H9 (cell line): ENCODE measurements at regions not wholly inside any gene's neighbourhood (a gene's known extent, or its start where the extent isn't known, plus 50 kb on each side); places are given as distances from the start of the nearest gene placed in this dataset.

Experiments
- DNase-seq: peaks from one replicate; pipeline ENCODE4 v3.0.0-alpha.2; 2017
- H2AFZ ChIP-seq: one replicate; pipeline ENCODE4 v1.6.1; 2013; ENCODE audit warnings: mild to moderate bottlenecking, low read length, control low read depth, moderate library complexity
- H2AK5ac ChIP-seq: 2 replicates; pipeline ENCODE4 v1.6.1; 2013; ENCODE audit warnings: low read length, control low read depth, mixed read lengths; ENCODE audit not compliant: insufficient read length
- H2BK120ac ChIP-seq: one replicate; pipeline ENCODE4 v1.6.1; 2013; ENCODE audit warnings: low read depth, mild to moderate bottlenecking, low read length, control low read depth, inconsistent platforms; ENCODE audit not compliant: poor library complexity, severe bottlenecking
- H2BK12ac ChIP-seq: 2 replicates; pipeline ENCODE4 v1.6.1; 2013; ENCODE audit warnings: low read length, control low read depth, mixed read lengths, low read depth; ENCODE audit not compliant: insufficient read length
- H2BK15ac ChIP-seq: 2 replicates; pipeline ENCODE4 v1.6.1; 2013; ENCODE audit warnings: low read depth, low read length, control low read depth
- H2BK20ac ChIP-seq: one replicate; pipeline ENCODE4 v1.6.1; 2013; ENCODE audit warnings: low read depth, mild to moderate bottlenecking, low read length, control low read depth, inconsistent platforms; ENCODE audit not compliant: poor library complexity, severe bottlenecking
- H2BK5ac ChIP-seq: 2 replicates; pipeline ENCODE4 v1.6.1; 2013; ENCODE audit warnings: low read length, control low read depth, mixed read lengths; ENCODE audit not compliant: insufficient read length
- H3K14ac ChIP-seq: 2 replicates; pipeline ENCODE4 v1.6.1; 2013; ENCODE audit warnings: low read length, control low read depth; ENCODE audit not compliant: insufficient read depth
- H3K18ac ChIP-seq: 2 replicates; pipeline ENCODE4 v1.6.1; 2013; ENCODE audit warnings: low read depth, mild to moderate bottlenecking, mixed read lengths, low read length, control low read depth; ENCODE audit not compliant: insufficient read length
- H3K23ac ChIP-seq: 2 replicates; pipeline ENCODE4 v1.6.1; 2013; ENCODE audit warnings: low read length, control low read depth, mixed read lengths, low read depth; ENCODE audit not compliant: insufficient read length
- H3K23me2 ChIP-seq: 2 replicates; pipeline ENCODE4 v1.6.1; 2013; ENCODE audit warnings: low read depth, mild to moderate bottlenecking, mixed read lengths, low read length, control low read depth; ENCODE audit not compliant: insufficient read length, poor library complexity, severe bottlenecking
- H3K27ac ChIP-seq: 2 replicates; pipeline ENCODE4 v1.5.1; 2013; ENCODE audit warnings: low read length, control low read depth, mixed read lengths, low read depth; ENCODE audit not compliant: insufficient read length
- H3K27me3 ChIP-seq: 2 replicates; pipeline ENCODE4 v1.6.1; 2013; ENCODE audit warnings: low read length, control low read depth, inconsistent platforms; ENCODE audit not compliant: insufficient read depth
- H3K4ac ChIP-seq: 2 replicates; pipeline ENCODE4 v1.6.1; 2013; ENCODE audit warnings: low read depth, mild to moderate bottlenecking, control low read depth, inconsistent platforms, low read length, moderate library complexity
- H3K4me1 ChIP-seq: 2 replicates; pipeline ENCODE4 v1.6.1; 2013; ENCODE audit warnings: low read length, control low read depth, inconsistent platforms; ENCODE audit not compliant: insufficient read depth
- H3K4me2 ChIP-seq: 2 replicates; pipeline ENCODE4 v1.6.1; 2013; ENCODE audit warnings: low read length, control low read depth, mixed read lengths; ENCODE audit not compliant: insufficient read length, insufficient read depth
- H3K56ac ChIP-seq: 2 replicates; pipeline ENCODE4 v1.6.1; 2013; ENCODE audit warnings: low read depth, mild to moderate bottlenecking, mixed read lengths, low read length, control low read depth; ENCODE audit not compliant: insufficient read length
- H3K79me1 ChIP-seq: 2 replicates; pipeline ENCODE4 v1.6.1; 2013; ENCODE audit warnings: low read depth, mild to moderate bottlenecking, moderate library complexity, low read length, control low read depth, inconsistent platforms; ENCODE audit not compliant: insufficient read depth, poor library complexity, severe bottlenecking
- H3K79me2 ChIP-seq: 2 replicates; pipeline ENCODE4 v1.6.1; 2013; ENCODE audit warnings: low read length, control low read depth, inconsistent platforms; ENCODE audit not compliant: insufficient read depth
- H3K9ac ChIP-seq: 2 replicates; pipeline ENCODE4 v1.6.1; 2013; ENCODE audit warnings: low read length, control low read depth, mixed read lengths; ENCODE audit not compliant: insufficient read length; ENCODE audit errors: extremely low read depth
- H3K9me3 ChIP-seq: one replicate; pipeline ENCODE4 v1.6.1; 2013; ENCODE audit warnings: low read depth, low read length, inconsistent platforms; ENCODE audit not compliant: control insufficient read depth
- H3T11ph ChIP-seq: one replicate; pipeline ENCODE4 v1.6.1; 2013; ENCODE audit warnings: mild to moderate bottlenecking, low read length, control low read depth, inconsistent platforms
- H4K20me1 ChIP-seq: one replicate; pipeline ENCODE4 v1.6.1; 2013; ENCODE audit not compliant: control insufficient read depth, insufficient read length, insufficient read depth
- H4K5ac ChIP-seq: 2 replicates; pipeline ENCODE4 v1.6.1; 2013; ENCODE audit warnings: low read depth, mild to moderate bottlenecking, mixed read lengths, low read length, control low read depth; ENCODE audit not compliant: insufficient read length
- H4K8ac ChIP-seq: replicated peaks from 2 replicates; pipeline ENCODE4 v1.6.1; 2013; ENCODE audit warnings: low read length, control low read depth, mixed read lengths, low read depth; ENCODE audit not compliant: insufficient read length
- H4K91ac ChIP-seq: 2 replicates; pipeline ENCODE4 v1.6.1; 2013; ENCODE audit warnings: low read depth, mild to moderate bottlenecking, moderate library complexity, mixed read lengths, low read length, control low read depth; ENCODE audit not compliant: insufficient read length
- H3K27ac Mint-ChIP-seq, 3 experiments: 2 replicates in 2 of 3; 3 replicates in 1 of 3; pipeline ENCODE4 v1.8.0; 2020 to 2021; ENCODE audit warnings: mixed read lengths in 3 of 3, mild to moderate bottlenecking in 1 of 3, moderate library complexity in 1 of 3
- H3K27me3 Mint-ChIP-seq: 2 replicates; pipeline ENCODE4 v1.8.0; 2021; ENCODE audit warnings: low read depth, mild to moderate bottlenecking, moderate library complexity, mixed read lengths
- H3K36me3 Mint-ChIP-seq, 3 experiments: 2 replicates in 2 of 3; 3 replicates in 1 of 3; pipeline ENCODE4 v1.8.0; 2020 to 2021; ENCODE audit warnings: low read depth in 3 of 3, mixed read lengths in 3 of 3; ENCODE audit not compliant: insufficient read depth in 1 of 3
- H3K4me1 Mint-ChIP-seq, 2 experiments: 2 replicates each; pipeline ENCODE4 v1.8.0; 2020; ENCODE audit warnings: mixed read lengths in 2 of 2
- H3K4me3 Mint-ChIP-seq, 2 experiments: 2 replicates in 1 of 2; 3 replicates in 1 of 2; pipeline ENCODE4 v1.8.0; 2020 to 2021; ENCODE audit warnings: mild to moderate bottlenecking in 2 of 2, mixed read lengths in 2 of 2, moderate library complexity in 1 of 2
- H3K9me3 Mint-ChIP-seq, 2 experiments: 2 replicates in 1 of 2; 3 replicates in 1 of 2; pipeline ENCODE4 v1.8.0; 2020; ENCODE audit warnings: mild to moderate bottlenecking in 2 of 2, mixed read lengths in 2 of 2, moderate library complexity in 1 of 2
- WGBS: extraction: QIAGEN DNeasy Blood & Tissue Kit; methylation state at CpG from one replicate; pipeline ENCODE4 v1.1.7; 2013; ENCODE audit warnings: missing lambda C conversion rate, low lambda C conversion rate, mixed read lengths; ENCODE audit not compliant: insufficient read length; ENCODE audit errors: extremely low coverage; 5-methylcytosine and 5-hydroxymethylcytosine counted together
- TF ChIP-seq, protein P1 (sequence below): fragments of 200-600 bp; sonication (generic); conservative IDR thresholded peaks from 3 replicates; pipeline ENCODE4 v1.8.0; 2021; ENCODE audit warnings: antibody characterized with exemption, mild to moderate bottlenecking

DNA sequence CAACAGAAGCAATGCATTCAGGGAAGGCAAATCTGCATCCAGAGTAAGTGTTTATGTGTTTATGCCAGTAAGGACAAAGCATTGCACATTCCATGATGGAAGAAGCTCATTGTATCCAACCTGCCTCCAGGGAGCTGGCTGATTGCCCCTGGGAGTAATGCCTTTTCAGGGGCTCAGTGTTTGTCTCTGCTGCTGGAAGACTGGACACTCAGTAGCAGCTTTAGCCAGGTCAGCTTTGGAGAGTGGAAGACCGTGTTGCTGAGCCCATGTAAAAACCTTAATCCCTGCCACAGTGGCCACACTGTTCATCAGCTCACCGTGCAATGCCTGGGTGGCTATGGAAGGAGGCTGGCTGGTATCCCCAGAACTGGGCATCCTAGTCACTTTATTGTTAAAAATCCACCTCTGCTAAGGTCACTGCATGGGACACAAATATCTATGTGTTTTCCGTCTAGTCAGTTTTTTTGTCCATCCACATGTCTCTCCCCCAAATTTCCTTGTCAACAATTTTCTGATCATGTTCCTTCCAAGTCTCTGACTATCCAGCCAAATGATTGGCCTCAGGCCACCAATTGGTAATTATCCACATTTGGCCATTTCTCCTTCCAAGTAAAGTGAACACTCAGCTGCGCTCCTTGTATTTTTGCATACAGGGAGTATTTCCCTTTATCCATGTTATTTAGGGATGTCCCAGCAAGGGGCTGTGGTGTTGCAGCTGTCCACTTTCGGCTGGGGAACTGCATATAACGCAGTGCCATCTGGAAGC lies 2044.5 kb upstream of the AGA start:
- H3K14ac ChIP-seq = no peak overlapping the region
- no peak overlapping the region for H2AFZ ChIP-seq
- H2AK5ac ChIP-seq = no peak overlapping the region
- no peaks in the 10 kb centered on the region for H3K23me2 ChIP-seq
- no peak overlapping the region for H3K18ac ChIP-seq
- H3K27ac Mint-ChIP-seq = 0 out of 7 replicates have a peak overlapping the region, but pooled peaks of 1 of the 3 experiments have one; percentile 62
- H3K4me1 Mint-ChIP-seq = peaks cover 0 to 7% of the 10 kb centered on the region in 2 experiments; a peak in 1 of 4 replicates
- whole genome bisulfite sequencing = no CpG with 5 or more reads among the region's 6 CpGs
- no peak overlapping the region for H2BK120ac ChIP-seq
- no peak overlapping the region for H3T11ph ChIP-seq
- no peak overlapping the region for H4K5ac ChIP-seq
- no peak overlapping the region for H2BK12ac ChIP-seq
- no peaks in the 10 kb centered on the region for H4K20me1 ChIP-seq
- no peak overlapping the region for H3K56ac ChIP-seq
- H3K9ac ChIP-seq = no peak overlapping the region
- H3K4me1 ChIP-seq = no peaks in the 10 kb centered on the region
- H3K79me1 ChIP-seq = no peaks in the 10 kb centered on the region
- H3K27ac ChIP-seq = no peak overlapping the region
- H3K27me3 ChIP-seq = no peaks in the 10 kb centered on the region
- H2BK20ac ChIP-seq = no peak overlapping the region
- no peak overlapping the region for H3K4me2 ChIP-seq
- H3K4ac ChIP-seq = no peak overlapping the region
- H3K9me3 ChIP-seq = no peaks in the 10 kb centered on the region
- H3K27me3 Mint-ChIP-seq = no peaks in the 10 kb centered on the region
- no peak overlapping the region for H3K4me3 Mint-ChIP-seq
- H3K9me3 Mint-ChIP-seq = peaks cover 0 to 4% of the 10 kb centered on the region in 2 experiments; a peak in 1 of 5 replicates
- H2BK5ac ChIP-seq = no peak overlapping the region
- no peaks in the 10 kb centered on the region for H3K79me2 ChIP-seq
- H3K36me3 Mint-ChIP-seq = no peaks in the 10 kb centered on the region
- no peak overlapping the region for H4K91ac ChIP-seq
- no peak for DNase-seq
- no peak overlapping the region for H2BK15ac ChIP-seq
- H4K8ac ChIP-seq = no peak overlapping the region
- TF ChIP-seq, protein P1, sequence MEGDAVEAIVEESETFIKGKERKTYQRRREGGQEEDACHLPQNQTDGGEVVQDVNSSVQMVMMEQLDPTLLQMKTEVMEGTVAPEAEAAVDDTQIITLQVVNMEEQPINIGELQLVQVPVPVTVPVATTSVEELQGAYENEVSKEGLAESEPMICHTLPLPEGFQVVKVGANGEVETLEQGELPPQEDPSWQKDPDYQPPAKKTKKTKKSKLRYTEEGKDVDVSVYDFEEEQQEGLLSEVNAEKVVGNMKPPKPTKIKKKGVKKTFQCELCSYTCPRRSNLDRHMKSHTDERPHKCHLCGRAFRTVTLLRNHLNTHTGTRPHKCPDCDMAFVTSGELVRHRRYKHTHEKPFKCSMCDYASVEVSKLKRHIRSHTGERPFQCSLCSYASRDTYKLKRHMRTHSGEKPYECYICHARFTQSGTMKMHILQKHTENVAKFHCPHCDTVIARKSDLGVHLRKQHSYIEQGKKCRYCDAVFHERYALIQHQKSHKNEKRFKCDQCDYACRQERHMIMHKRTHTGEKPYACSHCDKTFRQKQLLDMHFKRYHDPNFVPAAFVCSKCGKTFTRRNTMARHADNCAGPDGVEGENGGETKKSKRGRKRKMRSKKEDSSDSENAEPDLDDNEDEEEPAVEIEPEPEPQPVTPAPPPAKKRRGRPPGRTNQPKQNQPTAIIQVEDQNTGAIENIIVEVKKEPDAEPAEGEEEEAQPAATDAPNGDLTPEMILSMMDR = no peak
- no peak overlapping the region for H3K23ac ChIP-seq
